ENCODE measurements at regions not wholly inside any gene's neighbourhood (a gene's known extent, or its start where the extent isn't known, plus 50 kb on each side); places are given as distances from the start of the nearest gene placed in this dataset.

DNA sequence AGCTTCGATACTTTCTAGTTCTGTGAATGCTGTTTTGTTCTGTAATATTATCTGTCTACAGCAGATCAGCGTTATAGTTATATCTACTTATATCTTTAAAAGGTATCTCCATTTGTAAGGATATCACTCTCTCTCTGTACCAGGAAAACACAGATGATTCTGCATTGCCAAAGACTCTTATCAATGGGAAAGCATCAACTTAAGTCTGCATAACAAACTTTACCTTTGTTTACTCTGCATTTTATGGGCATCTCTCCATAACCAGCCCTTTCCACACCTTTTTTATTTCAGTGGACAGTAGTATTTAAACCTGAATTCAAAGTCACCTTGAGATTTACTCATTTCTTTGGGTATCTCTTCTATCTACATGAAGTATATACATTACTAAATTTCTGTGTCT, 238.7 kb upstream of the GRM7 start:
- no peak for TF ChIP-seq POLR2AphosphoS5 (IDR thresholded peaks at IDR 0.05)
- TF ChIP-seq, protein P1, sequence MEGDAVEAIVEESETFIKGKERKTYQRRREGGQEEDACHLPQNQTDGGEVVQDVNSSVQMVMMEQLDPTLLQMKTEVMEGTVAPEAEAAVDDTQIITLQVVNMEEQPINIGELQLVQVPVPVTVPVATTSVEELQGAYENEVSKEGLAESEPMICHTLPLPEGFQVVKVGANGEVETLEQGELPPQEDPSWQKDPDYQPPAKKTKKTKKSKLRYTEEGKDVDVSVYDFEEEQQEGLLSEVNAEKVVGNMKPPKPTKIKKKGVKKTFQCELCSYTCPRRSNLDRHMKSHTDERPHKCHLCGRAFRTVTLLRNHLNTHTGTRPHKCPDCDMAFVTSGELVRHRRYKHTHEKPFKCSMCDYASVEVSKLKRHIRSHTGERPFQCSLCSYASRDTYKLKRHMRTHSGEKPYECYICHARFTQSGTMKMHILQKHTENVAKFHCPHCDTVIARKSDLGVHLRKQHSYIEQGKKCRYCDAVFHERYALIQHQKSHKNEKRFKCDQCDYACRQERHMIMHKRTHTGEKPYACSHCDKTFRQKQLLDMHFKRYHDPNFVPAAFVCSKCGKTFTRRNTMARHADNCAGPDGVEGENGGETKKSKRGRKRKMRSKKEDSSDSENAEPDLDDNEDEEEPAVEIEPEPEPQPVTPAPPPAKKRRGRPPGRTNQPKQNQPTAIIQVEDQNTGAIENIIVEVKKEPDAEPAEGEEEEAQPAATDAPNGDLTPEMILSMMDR (IDR thresholded peaks at IDR 0.05) = no peak
- H3K4me3 ChIP-seq = no peak overlapping the region

DNA sequence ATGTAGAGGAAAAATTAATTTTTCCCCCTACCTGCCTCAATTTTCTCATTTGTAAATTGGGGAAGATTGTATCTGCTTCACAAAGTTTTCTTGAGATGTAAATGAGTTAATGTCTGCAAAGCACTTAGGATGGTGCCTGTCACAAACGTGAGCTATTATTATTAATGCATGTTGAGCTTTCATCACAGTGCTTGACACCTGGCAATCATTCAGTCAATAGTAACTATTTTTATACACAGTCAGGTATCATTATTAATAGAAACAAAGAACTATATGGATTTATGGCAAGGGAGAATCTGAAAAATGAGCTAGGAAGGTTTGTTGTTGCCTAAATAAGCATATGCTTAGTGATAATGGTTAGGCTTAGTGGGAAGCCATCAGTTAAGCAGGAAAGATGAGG, 238.2 kb upstream of the GRM7 start:
- Histone ChIP-seq H3K4me1 (no peaks in the 10 kb centered on the region), H3K9me3 (no peaks in the 10 kb centered on the region), H3K36me3 (no peaks in the 10 kb centered on the region), H3K27me3 (no peaks in the 10 kb centered on the region), H3K4me3 (no peak overlapping the region), H3K27ac (no peak overlapping the region)
- no peak for DNase-seq (ENCODE audit: low spot score in 2 of 2)
- TF ChIP-seq POLR2A (IDR thresholded peaks at IDR 0.05) = no peak
- intact Hi-C loops (cut with DNase I; ENCODE audit: low total_unique reads) = no loop called here

More for the DNA sequence above, 238.7 kb upstream of the GRM7 start:
- H3K36me3 ChIP-seq = no peaks in the 10 kb centered on the region
- no peak for DNase-seq (ENCODE audit: low spot score in 2 of 2)
- H3K27me3 ChIP-seq = no peaks in the 10 kb centered on the region
- no peak overlapping the region for H3K27ac ChIP-seq
- H3K9me3 ChIP-seq = no peaks in the 10 kb centered on the region
- H3K4me1 ChIP-seq = no peaks in the 10 kb centered on the region
- intact Hi-C loops (cut with DNase I; ENCODE audit: low total_unique reads) = no loop called here

DNA sequence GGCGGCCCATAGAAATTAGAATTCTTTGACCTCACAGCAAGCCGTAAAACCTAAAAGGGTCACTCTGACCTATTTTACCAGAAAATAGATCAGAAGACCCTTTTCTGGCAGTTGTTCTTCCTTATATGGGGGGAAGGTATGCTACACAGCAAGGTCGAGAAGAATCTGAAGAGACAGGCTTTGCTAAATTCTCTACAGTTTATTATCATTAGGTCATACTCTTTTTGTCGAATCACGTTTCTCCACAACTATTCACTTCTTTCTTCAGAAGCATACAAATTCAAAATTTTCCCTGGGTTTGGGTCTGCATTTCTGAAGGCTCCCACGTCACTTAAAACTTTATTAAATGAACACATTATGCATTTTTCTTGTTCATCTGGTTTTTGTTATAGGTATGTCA, 229.5 kb upstream of the GRM7 start:
- TF ChIP-seq POLR2A (IDR thresholded peaks at IDR 0.05) (no peak), POLR2AphosphoS5 (IDR thresholded peaks at IDR 0.05) (no peak)
- TF ChIP-seq, protein P1 (IDR thresholded peaks at IDR 0.05) = no peak
- H3K36me3 ChIP-seq = no peaks in the 10 kb centered on the region
- intact Hi-C loops (cut with DNase I; ENCODE audit: low total_unique reads) = no loop called here
- no peak overlapping the region for H3K4me3 ChIP-seq
- no peak overlapping the region for H3K27ac ChIP-seq
- DNase-seq (ENCODE audit: low spot score in 2 of 2) = no peak
- no peaks in the 10 kb centered on the region for H3K9me3 ChIP-seq
- H3K27me3 ChIP-seq = no peaks in the 10 kb centered on the region
- no peaks in the 10 kb centered on the region for H3K4me1 ChIP-seq

DNA sequence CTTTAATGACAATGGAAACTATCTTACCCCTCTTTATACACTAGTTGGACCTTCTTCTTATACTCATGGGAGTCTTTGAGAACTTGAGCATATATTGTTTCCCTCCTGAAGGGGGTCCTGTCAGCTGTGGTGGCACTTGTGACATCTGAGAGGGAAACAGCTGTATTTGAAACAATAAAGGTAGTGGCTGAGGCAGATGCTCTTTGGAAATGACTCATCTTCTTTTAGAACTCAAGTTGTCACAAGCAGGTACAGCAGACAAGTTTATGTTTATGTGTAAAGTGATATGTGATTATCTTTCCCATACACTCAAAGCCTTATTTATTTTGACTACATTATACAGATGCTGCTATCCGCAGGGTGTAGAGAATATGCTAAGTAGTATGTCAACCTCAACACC, 220.0 kb upstream of the GRM7 start:
- intact Hi-C loops (cut with DNase I; ENCODE audit: low total_unique reads) = loop anchor here (10.0 kb wide), 1 partner anchor 694 kb away; no protein-coding TSS in a partner anchor
- H3K27me3 ChIP-seq = no peaks in the 10 kb centered on the region
- no peak for DNase-seq (ENCODE audit: low spot score in 2 of 2)
- TF ChIP-seq POLR2AphosphoS5 (IDR thresholded peaks at IDR 0.05) (no peak), POLR2A (IDR thresholded peaks at IDR 0.05) (no peak)
- TF ChIP-seq, protein P1 (IDR thresholded peaks at IDR 0.05) = no peak
- H3K4me3 ChIP-seq = no peak overlapping the region
- H3K27ac ChIP-seq = no peak overlapping the region
- H3K9me3 ChIP-seq = no peaks in the 10 kb centered on the region
- no peaks in the 10 kb centered on the region for H3K4me1 ChIP-seq
- no peaks in the 10 kb centered on the region for H3K36me3 ChIP-seq

DNA sequence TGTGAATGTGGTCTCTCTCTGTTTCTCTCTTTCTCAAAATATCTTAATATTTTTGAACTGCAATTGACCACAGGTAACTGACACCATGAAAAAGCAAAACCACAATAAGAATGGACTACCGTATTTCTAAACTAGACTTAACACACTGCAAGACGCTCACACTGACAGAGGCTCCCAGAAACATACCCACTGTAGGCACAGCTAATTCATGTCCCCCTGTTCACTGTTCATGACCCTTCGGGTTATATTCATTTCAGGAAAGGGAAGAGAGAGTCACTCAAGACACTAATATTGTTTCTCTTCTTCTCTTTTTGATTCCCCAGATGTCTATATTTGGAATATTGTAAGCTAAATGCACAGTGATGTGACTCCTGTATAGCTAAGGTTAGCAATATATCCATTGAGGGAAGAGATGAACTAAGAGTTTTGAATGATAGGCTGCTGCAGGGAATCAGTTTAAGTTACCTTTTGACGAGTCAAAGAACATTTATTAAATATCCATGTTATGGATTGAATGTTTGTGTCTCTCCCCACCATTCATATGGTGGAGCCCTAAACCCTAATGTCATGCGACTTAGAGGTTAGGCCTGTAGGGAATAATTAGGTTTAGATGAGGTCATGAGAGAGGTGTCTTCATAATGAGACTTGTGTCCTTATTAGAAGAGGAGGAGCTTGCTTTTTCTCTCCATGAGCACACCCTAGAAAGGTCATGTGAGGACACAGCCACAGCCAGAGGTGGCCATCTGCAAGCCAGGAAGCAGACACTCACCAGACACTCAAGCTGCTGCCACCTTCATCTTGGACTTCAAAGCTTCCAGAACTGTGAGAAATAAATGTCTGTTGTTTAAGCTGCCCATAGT, 216.6 kb upstream of the GRM7 start:
- H3K9me3 ChIP-seq = no peaks in the 10 kb centered on the region
- DNase-seq (ENCODE audit: low spot score in 2 of 2) = no peak
- H3K4me1 ChIP-seq = no peaks in the 10 kb centered on the region
- no peaks in the 10 kb centered on the region for H3K36me3 ChIP-seq
- intact Hi-C loops (cut with DNase I; ENCODE audit: low total_unique reads) = loop anchor here (10.0 kb wide), 1 partner anchor 691 kb away; no protein-coding TSS in a partner anchor
- H3K4me3 ChIP-seq = no peak overlapping the region
- TF ChIP-seq POLR2A (IDR thresholded peaks at IDR 0.05) (no peak), POLR2AphosphoS5 (IDR thresholded peaks at IDR 0.05) (no peak)
- TF ChIP-seq, protein P1 (IDR thresholded peaks at IDR 0.05) = no peak
- no peak overlapping the region for H3K27ac ChIP-seq
- H3K27me3 ChIP-seq = no peaks in the 10 kb centered on the region
